WTC11 (cell line): ENCODE measurements at regions not wholly inside any gene's neighbourhood (a gene's known extent, or its start where the extent isn't known, plus 50 kb on each side); places are given as distances from the start of the nearest gene placed in this dataset.

Source experiments
- ATAC-seq: fragments of 200-7000 bp; cut with Tn5 transposase; 2 replicates; pipeline ENCODE4 v1.10.0; 2021; ENCODE audit warnings: mild to moderate bottlenecking, moderate library complexity
- CTCF ChIA-PET: fragments of 300-600 bp; sonication (Branson Sonifier 250); formaldehyde crosslinking; loops from one replicate; lab custom pipeline; 2021; ENCODE audit warnings: antibody characterized with exemption; lab: Charles Lee
- POLR2A ChIA-PET: fragments of 350-600 bp; sonication (Branson Sonifier 250); formaldehyde crosslinking; loops from one replicate; lab custom pipeline; 2021; ENCODE audit warnings: antibody characterized with exemption; lab: Charles Lee
- DNase-seq: peaks from one replicate; pipeline ENCODE4 v3.0.0; 2021; ENCODE audit warnings: low spot score
- H3K27ac Mint-ChIP-seq: 2 replicates; pipeline ENCODE4 v1.8.0; 2021; ENCODE audit warnings: mixed read lengths
- H3K27me3 Mint-ChIP-seq: 2 replicates; pipeline ENCODE4 v1.8.0; 2021; ENCODE audit warnings: low read depth, mild to moderate bottlenecking, moderate library complexity, mixed read lengths
- H3K36me3 Mint-ChIP-seq: 2 replicates; pipeline ENCODE4 v1.8.0; 2021; ENCODE audit warnings: mixed read lengths
- H3K4me1 Mint-ChIP-seq: 2 replicates; pipeline ENCODE4 v1.8.0; 2022; ENCODE audit warnings: mixed read lengths
- H3K4me3 Mint-ChIP-seq: 2 replicates; pipeline ENCODE4 v1.8.0; 2021; ENCODE audit warnings: mild to moderate bottlenecking, moderate library complexity, mixed read lengths
- H3K9me3 Mint-ChIP-seq: 2 replicates; pipeline ENCODE4 v1.8.0; 2021; ENCODE audit warnings: mixed read lengths
- AFF4 ChIP-seq: sonication (generic); formaldehyde crosslinking; IDR thresholded peaks from 2 replicates; pipeline ENCODE4 v1.8.1; 2023; ENCODE audit warnings: mild to moderate bottlenecking, missing genetic modification reagents, borderline replicate concordance
- CBFB ChIP-seq: sonication (generic); formaldehyde crosslinking; IDR thresholded peaks from 2 replicates; pipeline ENCODE4 v1.8.1; 2022; ENCODE audit warnings: mild to moderate bottlenecking, low read depth, missing genetic modification reagents
- ELF4 ChIP-seq: sonication (generic); formaldehyde crosslinking; IDR thresholded peaks from 2 replicates; pipeline ENCODE4 v1.8.1; 2022; ENCODE audit warnings: low read depth, mild to moderate bottlenecking, moderate library complexity, missing genetic modification reagents
- ESRRA ChIP-seq: sonication (generic); formaldehyde crosslinking; IDR thresholded peaks from 2 replicates; pipeline ENCODE4 v1.8.1; 2022; ENCODE audit warnings: mild to moderate bottlenecking, missing genetic modification reagents, borderline replicate concordance
- GABPB1 ChIP-seq: sonication (generic); formaldehyde crosslinking; IDR thresholded peaks from 2 replicates; pipeline ENCODE4 v1.8.1; 2023; ENCODE audit warnings: mild to moderate bottlenecking, missing genetic modification reagents
- GRHL2 ChIP-seq: fragments of 250-450 bp; sonication (Bioruptor Pico); IDR thresholded peaks from 2 replicates; pipeline ENCODE4 v1.8.0; 2022; ENCODE audit warnings: mild to moderate bottlenecking, moderate library complexity; ENCODE audit not compliant: insufficient replicate concordance, severe bottlenecking
- HMGXB4 ChIP-seq: sonication (generic); formaldehyde crosslinking; IDR thresholded peaks from 2 replicates; pipeline ENCODE4 v1.8.1; 2023; ENCODE audit warnings: mild to moderate bottlenecking, moderate library complexity, missing genetic modification reagents
- IRF2 ChIP-seq: sonication (generic); formaldehyde crosslinking; IDR thresholded peaks from 2 replicates; pipeline ENCODE4 v1.8.0; 2022; ENCODE audit warnings: low read depth, missing genetic modification reagents, borderline replicate concordance
- MAX ChIP-seq: sonication (generic); formaldehyde crosslinking; IDR thresholded peaks from 2 replicates; pipeline ENCODE4 v1.8.0; 2022; ENCODE audit warnings: mild to moderate bottlenecking, missing genetic modification reagents
- NFYB ChIP-seq: sonication (generic); formaldehyde crosslinking; conservative IDR thresholded peaks from 2 replicates; pipeline ENCODE4 v1.8.0; 2022; ENCODE audit warnings: low read depth, missing genetic modification reagents
- NR3C1 ChIP-seq: sonication (generic); formaldehyde crosslinking; conservative IDR thresholded peaks from 2 replicates; pipeline ENCODE4 v1.8.1; 2023; ENCODE audit warnings: low read depth, mild to moderate bottlenecking, missing genetic modification reagents
- OVOL2 ChIP-seq: fragments of 250-450 bp; sonication (Bioruptor Pico); IDR thresholded peaks from 2 replicates; pipeline ENCODE4 v1.9.0; 2021; ENCODE audit warnings: mild to moderate bottlenecking, borderline replicate concordance
- PRRX2 ChIP-seq: fragments of 250-450 bp; sonication (Bioruptor Pico); IDR thresholded peaks from 2 replicates; pipeline ENCODE4 v1.8.0; 2021; ENCODE audit warnings: mild to moderate bottlenecking
- RELA ChIP-seq: sonication (generic); formaldehyde crosslinking; IDR thresholded peaks from 2 replicates; pipeline ENCODE4 v1.8.1; 2022; ENCODE audit warnings: missing genetic modification reagents, mild to moderate bottlenecking, borderline replicate concordance
- RORB ChIP-seq: fragments of 250-450 bp; sonication (Bioruptor Pico); IDR thresholded peaks from 2 replicates; pipeline ENCODE4 v1.9.0; 2021; ENCODE audit warnings: mild to moderate bottlenecking
- SMAD4 ChIP-seq: sonication (generic); formaldehyde crosslinking; IDR thresholded peaks from 2 replicates; pipeline ENCODE4 v1.8.0; 2022; ENCODE audit warnings: mild to moderate bottlenecking, missing genetic modification reagents
- SP1 ChIP-seq: sonication (generic); formaldehyde crosslinking; conservative IDR thresholded peaks from 2 replicates; pipeline ENCODE4 v1.8.1; 2022; ENCODE audit warnings: missing genetic modification reagents
- TEAD4 ChIP-seq: sonication (generic); formaldehyde crosslinking; IDR thresholded peaks from 2 replicates; pipeline ENCODE4 v1.8.0; 2022; ENCODE audit warnings: mild to moderate bottlenecking, missing genetic modification reagents
- TP53 ChIP-seq: sonication (generic); formaldehyde crosslinking; IDR thresholded peaks from 2 replicates; pipeline ENCODE4 v1.8.1; 2023; ENCODE audit warnings: mild to moderate bottlenecking, missing genetic modification reagents
- USF1 ChIP-seq: sonication (generic); formaldehyde crosslinking; IDR thresholded peaks from 2 replicates; pipeline ENCODE4 v1.8.0; 2022; ENCODE audit warnings: mild to moderate bottlenecking, missing genetic modification reagents
- ZNF138 ChIP-seq: sonication (generic); formaldehyde crosslinking; conservative IDR thresholded peaks from 2 replicates; pipeline ENCODE4 v1.8.1; 2022; ENCODE audit warnings: mild to moderate bottlenecking, moderate library complexity, missing genetic modification reagents
- ZNF416 ChIP-seq: fragments of 250-450 bp; sonication (Bioruptor Pico); IDR thresholded peaks from 2 replicates; pipeline ENCODE4 v1.9.0; 2021; ENCODE audit warnings: mild to moderate bottlenecking, inconsistent platforms
- TF ChIP-seq, protein P1 (sequence below): fragments of 250-450 bp; sonication (Bioruptor Pico); IDR thresholded peaks from 2 replicates; pipeline ENCODE4 v1.8.0; 2021; ENCODE audit warnings: mild to moderate bottlenecking

DNA sequence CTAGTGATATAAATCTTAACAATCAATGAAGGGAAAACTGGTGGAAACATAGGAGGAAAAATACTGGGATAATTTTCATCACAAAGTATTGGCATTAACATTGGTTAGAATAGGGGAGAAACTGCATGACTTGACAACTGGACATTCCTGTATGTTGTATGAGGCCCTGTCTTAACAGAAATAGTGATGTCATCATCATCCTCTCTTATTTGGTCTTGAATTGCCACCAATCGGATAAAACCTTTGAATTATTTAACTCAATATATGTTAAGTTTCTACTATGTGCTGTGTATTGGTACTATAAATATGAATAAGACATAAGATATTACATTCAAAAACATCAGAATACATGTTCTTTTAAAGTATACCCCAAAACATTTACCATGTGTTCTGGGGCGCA is 130.1 kb upstream of the CCDC54 start:
- ChIA-PET CTCF (interaction anchor here (0.7 kb wide), 1 partner anchor 182 kb away, joined by 3 read pairs; no protein-coding TSS in a partner anchor), POLR2A (no interaction called here)
- Mint-ChIP-seq H3K27ac (no peak overlapping the region), H3K27me3 (no peaks in the 10 kb centered on the region; the same call in 1 of the 2 replicates), H3K9me3 (no peaks in the 10 kb centered on the region), H3K36me3 (no peaks in the 10 kb centered on the region), H3K4me1 (no peaks in the 10 kb centered on the region), H3K4me3 (no peak overlapping the region)
- no peak for ATAC-seq
- DNase-seq = no peak
- no peak for TF ChIP-seq IRF2 (CRISPR knock-in tag)
- TF ChIP-seq, protein P1, sequence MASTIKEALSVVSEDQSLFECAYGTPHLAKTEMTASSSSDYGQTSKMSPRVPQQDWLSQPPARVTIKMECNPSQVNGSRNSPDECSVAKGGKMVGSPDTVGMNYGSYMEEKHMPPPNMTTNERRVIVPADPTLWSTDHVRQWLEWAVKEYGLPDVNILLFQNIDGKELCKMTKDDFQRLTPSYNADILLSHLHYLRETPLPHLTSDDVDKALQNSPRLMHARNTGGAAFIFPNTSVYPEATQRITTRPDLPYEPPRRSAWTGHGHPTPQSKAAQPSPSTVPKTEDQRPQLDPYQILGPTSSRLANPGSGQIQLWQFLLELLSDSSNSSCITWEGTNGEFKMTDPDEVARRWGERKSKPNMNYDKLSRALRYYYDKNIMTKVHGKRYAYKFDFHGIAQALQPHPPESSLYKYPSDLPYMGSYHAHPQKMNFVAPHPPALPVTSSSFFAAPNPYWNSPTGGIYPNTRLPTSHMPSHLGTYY = no peak
- TF ChIP-seq ZNF416 (CRISPR knock-in tag) = no peak
- TF ChIP-seq TP53 (CRISPR knock-in tag) = no peak
- no peak for TF ChIP-seq NR3C1 (CRISPR knock-in tag)
- TF ChIP-seq HMGXB4 (CRISPR knock-in tag) = no peak
- TF ChIP-seq OVOL2 = no peak
- TF ChIP-seq NFYB = no peak
- no peak for TF ChIP-seq ZNF138
- TF ChIP-seq TEAD4 (CRISPR knock-in tag) = no peak
- no peak for TF ChIP-seq ESRRA (CRISPR knock-in tag)
- no peak for TF ChIP-seq AFF4 (CRISPR knock-in tag)
- no peak for TF ChIP-seq GABPB1 (CRISPR knock-in tag)
- TF ChIP-seq ELF4 (CRISPR knock-in tag) = no peak
- no peak for TF ChIP-seq RELA
- no peak for TF ChIP-seq SP1 (CRISPR knock-in tag)
- no peak for TF ChIP-seq PRRX2 (CRISPR knock-in tag)
- no peak for TF ChIP-seq CBFB (CRISPR knock-in tag)
- no peak for TF ChIP-seq GRHL2 (CRISPR knock-in tag)
- TF ChIP-seq MAX = no peak

- H3K4me3 Mint-ChIP-seq = no peak overlapping the region
- H3K4me1 Mint-ChIP-seq = no peaks in the 10 kb centered on the region
- ChIA-PET POLR2A (no interaction called here), CTCF (no interaction called here)
- DNase-seq (no peak), ATAC-seq (no peak)
- no peak overlapping the region for H3K27ac Mint-ChIP-seq
- H3K9me3 Mint-ChIP-seq = no peaks in the 10 kb centered on the region
- TF ChIP-seq HMGXB4 (CRISPR knock-in tag) (no peak), OVOL2 (no peak), RORB (CRISPR knock-in tag) (no peak), NR3C1 (CRISPR knock-in tag) (no peak), USF1 (CRISPR knock-in tag) (no peak), SMAD4 (CRISPR knock-in tag) (no peak)
- no peaks in the 10 kb centered on the region for H3K27me3 Mint-ChIP-seq
- no peaks in the 10 kb centered on the region for H3K36me3 Mint-ChIP-seq
These were observed 128.1 kb upstream of the CCDC54 start for GRCh38 chr3:107249132-107249531.
